Keratinocyte (primary cell): ENCODE measurements at regions not wholly inside any gene's neighbourhood (a gene's known extent, or its start where the extent isn't known, plus 50 kb on each side); places are given as distances from the start of the nearest gene placed in this dataset.

Experiments
- CTCF ChIP-seq, 3 experiments: IDR thresholded peaks in 1 of 3; conservative IDR thresholded peaks in 1 of 3; optimal IDR thresholded peaks in 1 of 3; 2 replicates in 2 of 3; 3 replicates in 1 of 3; pipeline versions ENCODE3 to v1.5.1; 2011; ENCODE audit warnings: low read length in 3 of 3, mild to moderate bottlenecking in 3 of 3, moderate library complexity in 2 of 3, control low read depth in 1 of 3, inconsistent platforms in 1 of 3; ENCODE audit not compliant: insufficient read depth in 2 of 3; ENCODE audit errors: extremely low read depth in 1 of 3
- EZH2 ChIP-seq: IDR thresholded peaks from one replicate; pipeline ENCODE4 v1.6.1; 2012; ENCODE audit warnings: inconsistent platforms, mild to moderate bottlenecking, low read length, moderate library complexity

DNA sequence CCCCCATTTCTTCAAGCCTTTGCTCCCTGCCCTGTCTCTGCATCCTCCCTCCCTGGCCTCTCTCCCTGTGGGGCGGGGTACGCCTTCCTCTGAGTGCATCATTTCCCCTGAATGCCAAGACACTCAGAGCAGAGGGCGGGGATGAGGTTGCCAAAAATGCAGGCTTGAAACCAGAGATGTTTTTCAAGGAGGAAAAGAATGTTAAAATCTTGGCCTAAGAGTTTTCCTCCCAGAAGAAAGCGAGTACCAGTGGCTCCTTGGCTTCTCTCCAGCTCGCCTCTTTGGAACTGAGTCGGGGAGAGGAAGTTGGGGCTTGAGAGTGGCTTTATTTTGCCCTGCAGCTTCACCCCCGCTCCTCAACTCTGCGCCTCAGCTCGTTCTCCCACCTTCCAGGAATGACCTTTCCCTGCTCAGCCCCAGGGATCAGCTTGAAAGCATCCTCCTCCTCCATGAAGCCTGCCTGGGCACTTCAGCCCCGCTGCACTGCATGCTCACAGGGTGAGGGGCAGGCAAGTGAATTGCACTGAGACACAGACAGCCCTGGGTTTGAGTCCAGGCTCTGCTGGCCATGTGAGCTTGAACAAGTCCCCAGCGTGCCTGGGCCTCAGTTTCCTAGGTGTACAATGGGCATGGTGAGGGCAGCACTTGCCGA is 57.5 kb upstream of the SORCS2 start:
- no peak for TF ChIP-seq EZH2
- no peak for TF ChIP-seq CTCF (optimal IDR thresholded peaks at IDR 0.05 in 1 of 3, IDR thresholded peaks at IDR 0.05 in 1 of 3, conservative IDR thresholded peaks at IDR 0.05 in 1 of 3; ENCODE audit: extremely low read depth in 1 of 3, insufficient read depth in 2 of 3, low read length in 3 of 3)
